Endothelial cell of umbilical vein (primary cell): ENCODE measurements at regions not wholly inside any gene's neighbourhood (a gene's known extent, or its start where the extent isn't known, plus 50 kb on each side); places are given as distances from the start of the nearest gene placed in this dataset.

Experiments
- BruUV-seq: library from RNA; stranded (reverse); fragments of 400-500 nt; replicated peaks from 2 replicates; lab custom pipeline; 2021; lab: Mats Ljungman, UMichigan
- CTCF ChIA-PET: fragments of 300-600, 350-600 bp; sonication (Branson Sonifier 250); formaldehyde crosslinking; loops from one replicate; lab custom pipeline; 2021; ENCODE audit warnings: antibody characterized with exemption, inconsistent platforms; lab: Charles Lee
- POLR2A ChIA-PET: fragments of 300-600, 350-600 bp; sonication (Branson Sonifier 250); formaldehyde crosslinking; loops from one replicate; lab custom pipeline; 2021; ENCODE audit warnings: antibody characterized with exemption, inconsistent platforms; lab: Charles Lee
- DNase-seq: peaks from one replicate; pipeline ENCODE4 v3.0.0-alpha.2; 2011; ENCODE audit warnings: low read depth, low spot score
- FAIRE-seq: peaks from 2 replicates; lab custom pipeline; 2011; peaks lifted over from hg19 to GRCh38; lab: Jason Lieb, UNC
- H2AFZ ChIP-seq: 2 replicates; pipeline ENCODE4 v1.6.0; 2012; ENCODE audit warnings: low read depth, low read length, control low read depth, inconsistent platforms
- H3K27ac ChIP-seq: 2 replicates; pipeline ENCODE4 v1.5.1; 2011; ENCODE audit warnings: low read depth, mild to moderate bottlenecking, control low read depth, low read length, moderate library complexity; ENCODE audit not compliant: insufficient read depth
- H3K27me3 ChIP-seq, 2 experiments: 2 replicates each; pipeline versions ENCODE4 v1.6.0 to v1.6.1; 2011; ENCODE audit warnings: low read length in 2 of 2, mixed read lengths in 1 of 2; ENCODE audit not compliant: control insufficient read depth in 2 of 2, insufficient read depth in 2 of 2
- H3K36me3 ChIP-seq, 2 experiments: 2 replicates in 1 of 2; 3 replicates in 1 of 2; pipeline ENCODE4 v1.5.1; 2011; ENCODE audit warnings: low read length in 2 of 2, mild to moderate bottlenecking in 1 of 2, moderate library complexity in 1 of 2; ENCODE audit not compliant: control insufficient read depth in 2 of 2, insufficient read depth in 2 of 2; ENCODE audit errors: extremely low read depth in 1 of 2
- H3K4me1 ChIP-seq: 3 replicates; pipeline ENCODE4 v1.5.1; 2011; ENCODE audit warnings: mild to moderate bottlenecking, low read length; ENCODE audit not compliant: control insufficient read depth, insufficient read depth; ENCODE audit errors: extremely low read depth
- H3K4me2 ChIP-seq: 2 replicates; pipeline ENCODE4 v1.6.1; 2011; ENCODE audit warnings: low read length, control low read depth, mixed read lengths; ENCODE audit not compliant: insufficient read depth
- H3K4me3 ChIP-seq, 3 experiments: fragments of 200-600 bp in 1 of 3; sonication (generic), shearing (Covaris generic) in 1 of 3; replicated peaks in 1 of 3; 2 replicates each; pipeline ENCODE4 v1.5.1; 2011 to 2016; ENCODE audit warnings: control low read depth in 3 of 3, low read length in 3 of 3, mild to moderate bottlenecking in 2 of 3, inconsistent platforms in 1 of 3, low read depth in 1 of 3, moderate library complexity in 1 of 3; ENCODE audit not compliant: insufficient read depth in 1 of 3
- H3K79me2 ChIP-seq: 2 replicates; pipeline ENCODE4 v1.6.0; 2012; ENCODE audit warnings: low read length, inconsistent platforms; ENCODE audit not compliant: control insufficient read depth, insufficient read depth
- H3K9ac ChIP-seq: replicated peaks from 2 replicates; pipeline ENCODE3; 2011; ENCODE audit warnings: low read length, control low read depth; ENCODE audit not compliant: insufficient read depth; ENCODE audit errors: extremely low read depth
- H3K9me1 ChIP-seq: replicated peaks from 3 replicates; pipeline ENCODE4 v1.6.0; 2011; ENCODE audit warnings: mild to moderate bottlenecking, low read length; ENCODE audit not compliant: control insufficient read depth, insufficient read depth; ENCODE audit errors: extremely low read depth
- H3K9me3 ChIP-seq: replicated peaks from 2 replicates; pipeline ENCODE4 v1.5.1; 2012; ENCODE audit warnings: low read length, inconsistent platforms; ENCODE audit not compliant: control insufficient read depth, insufficient read depth
- H4K20me1 ChIP-seq: replicated peaks from 2 replicates; pipeline ENCODE3; 2011; ENCODE audit warnings: mild to moderate bottlenecking, low read length; ENCODE audit not compliant: control insufficient read depth, insufficient read depth; ENCODE audit errors: extremely low read depth
- EZH2 ChIP-seq: IDR thresholded peaks from 2 replicates; pipeline ENCODE4 v1.6.1; 2012; ENCODE audit warnings: borderline replicate concordance, low read depth, mild to moderate bottlenecking, moderate library complexity, low read length, inconsistent platforms; ENCODE audit not compliant: severe bottlenecking
- FOS ChIP-seq: IDR thresholded peaks from 2 replicates; pipeline ENCODE4 v1.6.1; 2011; ENCODE audit warnings: mild to moderate bottlenecking, low read length, moderate library complexity, borderline replicate concordance; ENCODE audit not compliant: insufficient read depth
- GATA2 ChIP-seq: IDR thresholded peaks from 2 replicates; pipeline ENCODE4 v1.7.0; 2011; ENCODE audit warnings: low read depth, mild to moderate bottlenecking, moderate library complexity, mixed read lengths, low read length; ENCODE audit not compliant: insufficient read length, insufficient read depth
- JUN ChIP-seq: IDR thresholded peaks from 2 replicates; pipeline ENCODE4 v1.6.1; 2011; ENCODE audit warnings: borderline replicate concordance, low read depth; ENCODE audit not compliant: insufficient read length, insufficient read depth
- MYC ChIP-seq: IDR thresholded peaks from one replicate; pipeline ENCODE4 v1.6.1; 2011; ENCODE audit warnings: mild to moderate bottlenecking, low read depth, low read length
- POLR2A ChIP-seq: IDR thresholded peaks from 2 replicates; pipeline ENCODE4 v1.6.1; 2012; ENCODE audit warnings: low read depth, mild to moderate bottlenecking, control low read depth, low read length
- POLR2AphosphoS5 ChIP-seq: IDR thresholded peaks from 2 replicates; pipeline ENCODE4 v1.6.1; 2012; ENCODE audit warnings: low read depth, mild to moderate bottlenecking, control low read depth, low read length, moderate library complexity; ENCODE audit not compliant: insufficient read depth
- dilution Hi-C: fragments of 300-500 bp; cut with MboI; formaldehyde crosslinking; loops from one replicate; pipeline ENCODE4 v1.15.0; 2019; ENCODE audit warnings: low sequenced_read_pairs; ENCODE audit not compliant: extremely low pct_ligation_motif_present
- intact Hi-C: fragments of 100-400 bp; cut with micrococcal nuclease; formaldehyde crosslinking; loops from one replicate; pipeline ENCODE4 v1.10.0; 2022
- TF ChIP-seq, protein P1 (sequence below), 2 donors: IDR thresholded peaks; 1 replicate in 1 of 2; 2 replicates in 1 of 2; pipeline ENCODE4 v1.5.1; 2011; ENCODE audit warnings: low read length in 2 of 2, mild to moderate bottlenecking in 2 of 2, moderate library complexity in 2 of 2, control low read depth in 1 of 2, inconsistent platforms in 1 of 2, low read depth in 1 of 2; ENCODE audit not compliant: insufficient read depth in 1 of 2; ENCODE audit errors: extremely low read depth in 1 of 2
- TF ChIP-seq, protein P2 (sequence below): IDR thresholded peaks from 2 replicates; pipeline ENCODE4 v1.6.1; 2011; ENCODE audit not compliant: insufficient read depth, insufficient read length

DNA sequence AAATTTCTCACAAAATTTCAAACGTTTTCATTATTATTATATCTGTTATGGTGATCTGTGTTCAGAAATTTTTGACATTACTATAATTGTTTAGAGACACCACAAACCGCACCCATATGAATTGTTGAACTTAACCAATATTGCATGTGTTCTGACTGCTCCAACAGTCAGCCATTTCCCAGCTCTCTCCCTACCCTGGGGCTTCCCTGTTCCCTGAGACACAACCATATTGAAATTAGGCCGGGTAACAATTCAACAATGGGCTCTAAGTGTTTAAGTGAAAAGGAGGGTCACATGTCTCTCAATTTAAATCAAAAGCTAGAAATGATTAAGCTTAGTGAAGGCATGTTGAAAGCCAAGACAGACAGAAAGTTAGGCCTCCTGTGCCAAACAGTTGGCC lies 424.0 kb downstream of the DSC3 start:
- H3K27me3 ChIP-seq, result no peaks in the 10 kb centered on the region
- H3K4me2 ChIP-seq, result no peak overlapping the region
- no peak overlapping the region for H3K9ac ChIP-seq
- BruUV-seq, result no TSS peak
- H3K4me1 ChIP-seq, result no peaks in the 10 kb centered on the region
- ChIA-PET CTCF (no interaction called here), POLR2A (no interaction called here)
- no peaks in the 10 kb centered on the region for H3K79me2 ChIP-seq
- no peak overlapping the region for H3K27ac ChIP-seq
- no peak for DNase-seq
- no peak overlapping the region for H3K4me3 ChIP-seq
- H3K9me3 ChIP-seq, result peaks cover under 1% of the 10 kb centered on the region
- H4K20me1 ChIP-seq, result no peaks in the 10 kb centered on the region
- intact Hi-C loops (no loop called here), dilution Hi-C loops (no loop called here)
- TF ChIP-seq EZH2 (no peak), JUN (no peak), FOS (no peak), POLR2AphosphoS5 (no peak), GATA2 (no peak), POLR2A (no peak), MYC (no peak)
- TF ChIP-seq, protein P1, sequence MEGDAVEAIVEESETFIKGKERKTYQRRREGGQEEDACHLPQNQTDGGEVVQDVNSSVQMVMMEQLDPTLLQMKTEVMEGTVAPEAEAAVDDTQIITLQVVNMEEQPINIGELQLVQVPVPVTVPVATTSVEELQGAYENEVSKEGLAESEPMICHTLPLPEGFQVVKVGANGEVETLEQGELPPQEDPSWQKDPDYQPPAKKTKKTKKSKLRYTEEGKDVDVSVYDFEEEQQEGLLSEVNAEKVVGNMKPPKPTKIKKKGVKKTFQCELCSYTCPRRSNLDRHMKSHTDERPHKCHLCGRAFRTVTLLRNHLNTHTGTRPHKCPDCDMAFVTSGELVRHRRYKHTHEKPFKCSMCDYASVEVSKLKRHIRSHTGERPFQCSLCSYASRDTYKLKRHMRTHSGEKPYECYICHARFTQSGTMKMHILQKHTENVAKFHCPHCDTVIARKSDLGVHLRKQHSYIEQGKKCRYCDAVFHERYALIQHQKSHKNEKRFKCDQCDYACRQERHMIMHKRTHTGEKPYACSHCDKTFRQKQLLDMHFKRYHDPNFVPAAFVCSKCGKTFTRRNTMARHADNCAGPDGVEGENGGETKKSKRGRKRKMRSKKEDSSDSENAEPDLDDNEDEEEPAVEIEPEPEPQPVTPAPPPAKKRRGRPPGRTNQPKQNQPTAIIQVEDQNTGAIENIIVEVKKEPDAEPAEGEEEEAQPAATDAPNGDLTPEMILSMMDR (IDR thresholded peaks at IDR 0.05; ENCODE audit: extremely low read depth in 1 of 2, insufficient read depth in 1 of 2, low read depth in 1 of 2, low read length in 2 of 2), result no peak
- TF ChIP-seq, protein P2, sequence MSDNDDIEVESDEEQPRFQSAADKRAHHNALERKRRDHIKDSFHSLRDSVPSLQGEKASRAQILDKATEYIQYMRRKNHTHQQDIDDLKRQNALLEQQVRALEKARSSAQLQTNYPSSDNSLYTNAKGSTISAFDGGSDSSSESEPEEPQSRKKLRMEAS, result no peak
- no peak for FAIRE-seq
- no peaks in the 10 kb centered on the region for H3K36me3 ChIP-seq
- no peaks in the 10 kb centered on the region for H3K9me1 ChIP-seq
- H2AFZ ChIP-seq, result no peak overlapping the region
